Gastroesophageal sphincter (tissue), 3 donors: ENCODE measurements at regions not wholly inside any gene's neighbourhood (a gene's known extent, or its start where the extent isn't known, plus 50 kb on each side); places are given as distances from the start of the nearest gene placed in this dataset.

ENCODE experiments used
- POLR2A ChIP-seq, 2 donors: fragments of 450-650 bp; IDR thresholded peaks; one replicate each; pipeline ENCODE4 v1.6.1; 2017; ENCODE audit warnings: antibody characterized with exemption in 2 of 2, mild to moderate bottlenecking in 2 of 2, moderate library complexity in 1 of 2
- POLR2AphosphoS5 ChIP-seq: sonication (generic); formaldehyde crosslinking; IDR thresholded peaks from one replicate; pipeline ENCODE4 v1.6.1; 2017; ENCODE audit warnings: antibody characterized with exemption
- TF ChIP-seq, protein P1 (sequence below), 4 experiments: fragments of 200-600 bp in 2 of 4; fragments of 450-650 bp in 2 of 4; sonication (generic) in 1 of 4; IDR thresholded peaks; one replicate each; pipeline ENCODE4 v1.5.1; 2017 to 2019; ENCODE audit warnings: antibody characterized with exemption in 4 of 4, mild to moderate bottlenecking in 2 of 4, moderate library complexity in 2 of 4

DNA sequence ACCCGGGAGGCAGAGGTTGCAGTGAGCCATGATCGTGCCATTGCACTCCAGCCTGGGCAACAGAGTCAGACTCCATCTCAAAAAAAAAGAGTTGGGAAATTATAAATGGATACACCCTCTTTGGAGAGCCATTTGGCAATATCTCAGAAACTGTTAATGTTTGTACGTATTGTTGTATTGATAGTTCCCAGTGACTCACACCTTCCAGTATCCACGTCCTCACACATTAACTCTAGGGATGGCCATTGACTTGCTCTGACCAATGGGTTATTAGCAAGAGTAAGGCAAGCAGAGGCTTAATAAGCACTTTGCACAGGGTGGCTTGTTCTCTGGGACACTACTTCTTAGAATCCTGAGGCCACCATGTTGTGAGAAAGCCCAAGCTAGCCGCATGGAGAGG, 107.6 kb upstream of the LHX1 start:
- TF ChIP-seq, protein P1, sequence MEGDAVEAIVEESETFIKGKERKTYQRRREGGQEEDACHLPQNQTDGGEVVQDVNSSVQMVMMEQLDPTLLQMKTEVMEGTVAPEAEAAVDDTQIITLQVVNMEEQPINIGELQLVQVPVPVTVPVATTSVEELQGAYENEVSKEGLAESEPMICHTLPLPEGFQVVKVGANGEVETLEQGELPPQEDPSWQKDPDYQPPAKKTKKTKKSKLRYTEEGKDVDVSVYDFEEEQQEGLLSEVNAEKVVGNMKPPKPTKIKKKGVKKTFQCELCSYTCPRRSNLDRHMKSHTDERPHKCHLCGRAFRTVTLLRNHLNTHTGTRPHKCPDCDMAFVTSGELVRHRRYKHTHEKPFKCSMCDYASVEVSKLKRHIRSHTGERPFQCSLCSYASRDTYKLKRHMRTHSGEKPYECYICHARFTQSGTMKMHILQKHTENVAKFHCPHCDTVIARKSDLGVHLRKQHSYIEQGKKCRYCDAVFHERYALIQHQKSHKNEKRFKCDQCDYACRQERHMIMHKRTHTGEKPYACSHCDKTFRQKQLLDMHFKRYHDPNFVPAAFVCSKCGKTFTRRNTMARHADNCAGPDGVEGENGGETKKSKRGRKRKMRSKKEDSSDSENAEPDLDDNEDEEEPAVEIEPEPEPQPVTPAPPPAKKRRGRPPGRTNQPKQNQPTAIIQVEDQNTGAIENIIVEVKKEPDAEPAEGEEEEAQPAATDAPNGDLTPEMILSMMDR (IDR thresholded peaks at IDR 0.05), result no peak
- TF ChIP-seq POLR2A (IDR thresholded peaks at IDR 0.05) (no peak), POLR2AphosphoS5 (no peak)
